Fibroblast of villous mesenchyme (primary cell): ENCODE measurements at regions not wholly inside any gene's neighbourhood (a gene's known extent, or its start where the extent isn't known, plus 50 kb on each side); places are given as distances from the start of the nearest gene placed in this dataset.

Experiments
- DNase-seq: peaks from one replicate; pipeline ENCODE4 v3.0.0-alpha.2; 2010; ENCODE audit warnings: low read depth
- H3K4me3 ChIP-seq: 2 replicates; pipeline ENCODE4 v1.5.1; 2011; ENCODE audit warnings: low read depth, mild to moderate bottlenecking, low read length
- CTCF ChIP-seq: IDR thresholded peaks from 2 replicates; pipeline ENCODE4 v1.5.1; 2012; ENCODE audit warnings: low read depth, mild to moderate bottlenecking, low read length; ENCODE audit not compliant: insufficient read depth

GRCh38 chr18:32596501-32596900 is 125.8 kb upstream of the GAREM1 start:
- DNase-seq, result no peak
- no peak overlapping the region for H3K4me3 ChIP-seq
- TF ChIP-seq CTCF, result no peak

GRCh38 chr18:32595832-32596231 is 125.2 kb upstream of the GAREM1 start:
- DNase-seq, result no peak
- H3K4me3 ChIP-seq, result no peak overlapping the region
- TF ChIP-seq CTCF, result no peak

GRCh38 chr18:32588191-32588590 is 117.5 kb upstream of the GAREM1 start:
- DNase-seq, result no peak
- H3K4me3 ChIP-seq, result no peak overlapping the region
- no peak for TF ChIP-seq CTCF

GRCh38 chr18:32583431-32583830 is 112.7 kb upstream of the GAREM1 start:
- no peak overlapping the region for H3K4me3 ChIP-seq
- TF ChIP-seq CTCF, result no peak
- no peak for DNase-seq

GRCh38 chr18:32582455-32582854 is 111.8 kb upstream of the GAREM1 start:
- no peak overlapping the region for H3K4me3 ChIP-seq
- DNase-seq, result no peak
- no peak for TF ChIP-seq CTCF

- no peak for TF ChIP-seq CTCF
- H3K4me3 ChIP-seq, result no peak overlapping the region
- no peak for DNase-seq
These were observed 106.9 kb upstream of the GAREM1 start for GRCh38 chr18:32577561-32577960.

GRCh38 chr18:32576296-32576916 is 105.7 kb upstream of the GAREM1 start:
- H3K4me3 ChIP-seq, result no peak overlapping the region
- TF ChIP-seq CTCF, result no peak
- no peak for DNase-seq
